Suppressor macrophage treated with lipopolysaccharide for 4 hours (primary cell): ENCODE measurements at regions not wholly inside any gene's neighbourhood (a gene's known extent, or its start where the extent isn't known, plus 50 kb on each side); places are given as distances from the start of the nearest gene placed in this dataset.
"Not testable (repeated sequence)": the region's sequence is repeated elsewhere in the genome, so short reads cannot be mapped to it uniquely, and the experiment has no call there.

Source experiments
- DNase-seq: peaks from one replicate; pipeline ENCODE4 v3.0.0-alpha.2; 2020

- no peak for DNase-seq
These were observed 534.0 kb upstream of the API5 start for GRCh38 chr11:42777776-42778175.

DNA sequence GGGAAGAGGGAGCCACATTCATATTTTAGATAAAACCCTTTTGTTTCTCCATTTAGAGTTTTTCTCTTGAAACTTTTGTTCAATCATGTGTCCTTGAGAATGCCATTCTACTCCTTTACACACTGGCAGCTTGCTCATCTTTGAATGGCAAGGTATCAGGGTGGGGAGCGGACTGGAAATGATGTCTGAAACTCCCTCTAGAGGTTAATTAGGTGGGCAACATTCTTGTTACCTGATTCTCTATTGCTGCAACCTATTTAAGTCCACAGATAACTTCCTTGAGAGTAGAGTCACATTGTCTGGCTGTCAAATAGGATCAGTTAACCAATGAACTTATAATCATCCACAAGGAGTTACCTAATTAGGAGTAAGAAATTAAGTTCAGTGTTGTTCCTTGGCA lies 533.6 kb upstream of the API5 start:
- no peak for DNase-seq

DNA sequence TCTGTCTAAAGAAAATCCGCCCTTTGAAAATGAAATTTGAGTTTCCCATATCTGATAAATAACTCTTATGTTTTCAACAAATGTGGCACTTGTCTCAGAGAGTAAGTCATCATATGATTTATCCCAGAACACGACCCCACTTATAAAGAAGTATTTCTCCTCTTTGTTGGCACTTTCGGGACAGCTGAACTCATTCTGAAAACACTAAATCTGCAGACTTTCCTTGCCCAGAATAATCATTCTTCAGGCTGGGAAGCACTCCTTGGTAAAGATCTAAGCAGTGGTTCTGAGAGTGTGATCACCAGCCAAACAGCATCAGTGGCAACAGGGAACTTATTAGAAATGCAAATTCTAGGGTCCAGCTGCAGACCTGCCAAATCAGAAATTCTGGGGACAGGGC lies 532.2 kb upstream of the API5 start:
- no peak for DNase-seq

DNA sequence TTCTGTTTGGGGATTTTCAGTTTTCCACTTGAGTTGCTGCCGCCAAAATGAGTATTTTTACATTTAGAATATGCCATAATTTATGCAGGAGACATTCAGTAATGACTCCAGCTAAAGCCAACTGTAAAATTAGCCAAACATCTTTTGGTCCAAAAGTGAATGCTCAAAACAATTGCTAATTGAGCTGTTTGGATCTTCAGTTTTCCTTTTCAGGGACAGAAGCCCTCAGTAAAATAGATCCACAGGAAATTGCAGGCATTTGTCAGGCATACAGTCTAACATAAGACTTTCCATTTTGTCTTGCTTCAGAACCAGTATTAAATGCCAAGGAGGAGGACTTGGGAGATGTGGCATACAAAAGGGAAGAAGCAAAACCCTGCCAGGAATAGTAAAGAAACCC lies 524.8 kb upstream of the API5 start:
- DNase-seq = no peak

DNA sequence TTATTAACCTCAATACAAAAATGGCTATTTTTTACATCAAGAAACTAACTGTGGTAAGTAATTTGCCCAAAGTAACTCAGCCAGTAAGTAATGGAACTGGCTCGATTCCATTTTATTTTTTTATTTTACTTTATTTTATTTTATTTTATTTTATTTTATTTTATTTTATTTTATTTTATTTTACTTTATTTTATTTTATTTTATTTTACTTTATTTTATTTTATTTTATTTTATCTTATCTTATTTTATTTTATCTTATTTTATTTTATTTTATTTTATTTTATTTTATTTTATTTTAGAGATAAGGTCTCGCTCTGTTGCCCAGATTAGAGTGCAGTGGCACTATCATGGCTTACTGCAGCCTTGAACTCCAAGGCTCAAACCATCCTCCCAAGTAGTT lies 516.3 kb upstream of the API5 start:
- not testable (repeated sequence) for DNase-seq

GRCh38 chr11:42800041-42800440 lies 511.8 kb upstream of the API5 start:
- DNase-seq = no peak

DNA sequence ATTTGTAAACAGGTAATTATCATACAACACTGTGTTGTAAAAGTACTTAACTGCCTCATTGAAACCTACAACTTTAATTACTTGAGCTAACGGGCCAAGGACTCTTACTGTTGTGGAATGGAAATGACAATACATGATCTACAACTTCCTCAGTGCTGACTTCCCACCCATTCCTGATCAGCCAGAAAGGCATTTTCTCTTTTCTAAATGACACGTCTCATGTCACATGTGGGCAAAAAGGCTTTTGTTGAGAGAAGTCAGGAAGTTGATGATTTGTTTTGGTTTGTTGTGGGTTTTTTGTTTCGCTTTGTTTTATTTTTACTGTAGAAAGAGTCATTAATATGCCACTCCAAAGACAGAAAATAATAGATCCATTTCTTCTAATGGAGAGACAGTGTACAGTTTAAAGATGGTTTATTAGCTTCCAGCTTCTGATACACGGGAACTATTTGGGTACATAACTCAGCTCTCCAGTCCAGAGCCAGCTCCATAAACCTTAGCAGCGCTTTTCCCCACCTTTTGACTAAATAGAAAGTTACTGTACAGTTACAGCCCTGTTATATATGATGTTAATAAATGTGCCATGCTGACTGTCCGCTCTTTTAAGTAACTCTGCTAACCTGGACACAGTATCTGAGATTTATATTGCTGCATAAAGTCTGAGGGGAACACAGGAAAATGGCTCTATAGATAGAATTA lies 509.4 kb upstream of the API5 start:
- DNase-seq = no peak

DNA sequence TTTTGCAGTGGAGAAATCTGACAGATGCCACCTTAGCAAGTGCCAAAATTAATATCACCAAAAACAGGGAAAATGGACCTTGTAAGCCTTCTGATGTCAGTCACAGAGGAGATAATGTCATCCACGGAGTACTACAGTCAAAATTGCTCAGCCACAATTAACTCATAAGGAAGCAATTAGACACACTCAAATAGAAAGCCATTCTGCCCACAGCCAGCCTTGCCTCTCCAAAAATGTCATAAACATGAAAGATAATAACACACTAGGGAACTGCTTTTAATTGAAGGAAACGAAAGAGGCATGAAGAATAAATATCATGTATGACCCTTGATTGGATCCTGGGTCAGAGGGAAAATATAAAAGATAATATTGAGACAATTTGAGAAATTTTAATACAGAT lies 505.6 kb upstream of the API5 start:
- no peak for DNase-seq

DNA sequence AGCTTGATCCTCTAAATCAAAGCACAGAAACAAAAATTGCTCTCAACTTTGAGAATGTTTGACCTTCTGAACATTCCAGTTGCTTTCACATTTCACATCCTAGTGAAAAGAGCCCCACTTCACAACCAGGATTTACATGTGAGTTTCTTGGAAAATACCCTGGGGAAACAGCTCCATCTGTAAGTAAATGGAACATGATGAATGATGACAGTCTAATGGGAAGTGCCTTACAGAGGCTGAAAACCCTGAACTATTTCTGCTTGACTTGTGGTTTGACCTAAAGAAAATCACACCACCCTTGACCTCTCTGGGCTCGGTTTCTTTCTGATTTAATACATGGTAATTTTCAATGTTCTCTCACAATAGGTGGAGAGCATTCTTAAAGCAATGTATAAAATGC lies 499.4 kb upstream of the API5 start:
- DNase-seq = no peak

- no peak for DNase-seq
These were observed 498.8 kb upstream of the API5 start for GRCh38 chr11:42812960-42813359.

- DNase-seq = no peak
These were observed 495.3 kb upstream of the API5 start for GRCh38 chr11:42816471-42816870.

- DNase-seq = no peak
These were observed 492.7 kb upstream of the API5 start for GRCh38 chr11:42819126-42819525.

DNA sequence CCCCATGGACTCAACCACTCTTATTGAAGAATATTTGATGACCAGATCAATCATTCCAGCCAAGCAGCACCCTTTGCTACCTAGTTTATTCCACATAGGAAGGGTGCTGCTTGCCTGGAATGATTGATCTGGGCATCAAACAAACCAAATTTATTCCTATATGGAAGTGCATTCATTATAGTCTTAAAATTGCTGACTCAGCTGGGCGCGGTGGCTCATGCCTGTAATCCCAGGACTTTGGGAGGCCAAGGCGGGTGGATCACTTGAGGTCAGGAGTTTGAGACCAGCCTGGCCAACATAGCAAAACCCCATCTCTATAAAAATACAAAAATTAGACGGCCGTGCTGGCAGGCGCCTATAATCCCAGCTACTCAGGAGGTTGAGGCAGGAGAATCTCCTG lies 489.6 kb upstream of the API5 start:
- not testable (repeated sequence) for DNase-seq

DNA sequence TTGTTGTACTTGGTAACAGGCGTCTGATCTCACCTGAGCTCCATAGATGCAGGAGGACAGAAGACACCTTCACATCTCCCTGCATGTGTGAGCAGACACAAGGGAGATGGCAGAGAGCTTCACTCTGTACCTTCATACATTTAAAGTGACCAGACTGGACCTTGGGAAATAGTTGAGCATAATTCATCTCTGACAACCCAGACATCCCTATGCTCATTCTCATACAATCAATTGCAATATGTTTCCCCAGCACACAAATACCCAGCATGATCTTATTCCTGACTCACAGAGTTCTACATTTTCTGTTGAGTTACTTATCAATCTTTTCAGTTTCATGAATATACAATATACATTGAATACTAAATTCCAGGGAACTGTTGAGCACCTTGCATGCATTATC lies 488.2 kb upstream of the API5 start:
- no peak for DNase-seq

GRCh38 chr11:42824067-42824466 lies 487.7 kb upstream of the API5 start:
- no peak for DNase-seq

GRCh38 chr11:42825598-42825997 lies 486.2 kb upstream of the API5 start:
- DNase-seq = no peak

DNA sequence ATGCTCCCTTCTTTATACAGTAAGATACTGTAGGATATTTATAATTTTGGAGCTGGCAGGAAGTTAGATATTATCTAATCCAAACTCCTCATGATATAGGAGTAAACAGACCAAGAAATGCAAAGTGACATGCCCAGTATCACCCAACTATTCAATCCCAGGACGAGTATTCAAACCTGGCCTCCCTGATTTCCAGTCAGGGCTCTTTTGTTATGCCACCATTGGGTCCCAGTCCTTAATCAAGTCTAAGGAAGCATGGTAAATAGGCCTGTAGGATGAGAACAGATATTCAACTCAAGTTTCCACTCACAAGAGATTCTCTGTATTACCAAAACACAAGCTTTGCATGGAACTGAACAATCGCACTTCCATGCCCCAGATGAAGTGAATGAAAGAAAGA lies 484.0 kb upstream of the API5 start:
- no peak for DNase-seq

DNA sequence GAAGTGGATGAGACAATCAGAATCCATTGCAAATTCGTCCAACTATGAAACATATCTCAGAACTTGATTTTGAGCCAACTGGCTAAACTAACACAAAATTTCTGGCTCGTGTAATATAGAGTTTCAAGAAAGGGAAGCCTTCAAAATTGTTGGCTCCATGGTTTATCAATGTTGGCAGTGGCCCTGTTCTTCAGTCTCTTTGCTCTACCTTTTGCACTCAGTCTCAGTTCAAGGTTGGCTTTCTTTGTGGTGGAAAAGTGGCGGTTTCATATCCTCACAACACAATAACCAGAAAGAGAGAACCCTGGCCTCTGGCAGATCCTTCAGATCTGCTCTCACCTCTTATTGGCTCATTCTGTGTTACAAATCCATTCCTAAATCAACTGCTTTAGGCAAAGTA lies 473.8 kb upstream of the API5 start:
- DNase-seq = no peak

- DNase-seq = no peak
These were observed 471.5 kb upstream of the API5 start for GRCh38 chr11:42840176-42840829.

GRCh38 chr11:42840860-42841259 lies 470.9 kb upstream of the API5 start:
- DNase-seq = no peak

- no peak for DNase-seq
These were observed 470.2 kb upstream of the API5 start for GRCh38 chr11:42841556-42841955.

DNA sequence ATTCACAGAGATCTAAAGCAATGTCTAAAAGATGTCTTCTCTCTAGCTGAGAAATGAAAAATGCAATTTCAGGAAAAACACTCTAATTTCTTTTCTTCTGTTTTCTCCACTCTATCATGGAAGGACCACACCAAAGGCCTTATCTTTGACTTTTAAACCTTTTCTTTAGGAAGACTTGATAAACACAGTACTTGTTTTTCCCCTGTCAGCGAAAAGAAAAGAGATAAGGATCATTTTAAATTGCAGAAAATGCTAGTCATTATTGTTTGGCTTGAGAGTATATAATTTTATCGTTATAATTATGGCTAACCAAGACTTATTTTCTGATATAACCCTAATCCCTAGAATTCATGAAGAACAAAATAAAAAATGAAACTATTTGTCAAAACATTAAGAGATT lies 462.4 kb upstream of the API5 start:
- DNase-seq = no peak

GRCh38 chr11:42857344-42857743 lies 454.5 kb upstream of the API5 start:
- DNase-seq = no peak

DNA sequence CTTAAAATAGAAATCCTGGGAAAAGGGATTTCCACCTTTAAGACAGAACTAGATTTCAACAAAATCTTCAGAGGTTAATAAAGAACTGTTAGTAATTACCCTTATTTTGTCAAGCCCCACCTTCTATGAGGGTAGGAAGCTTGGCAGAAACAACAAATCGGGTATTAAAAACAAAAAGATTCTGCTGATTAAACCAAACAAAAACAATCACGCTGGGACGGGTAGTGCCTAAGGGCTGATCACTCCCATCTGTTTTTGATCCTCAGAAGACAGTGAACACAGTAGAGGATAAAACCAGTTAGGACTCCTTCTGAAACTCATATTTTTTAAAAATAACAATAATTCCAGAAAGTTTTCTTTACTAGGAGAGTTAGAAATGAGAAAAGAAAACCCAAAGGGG lies 441.3 kb upstream of the API5 start:
- no peak for DNase-seq

DNA sequence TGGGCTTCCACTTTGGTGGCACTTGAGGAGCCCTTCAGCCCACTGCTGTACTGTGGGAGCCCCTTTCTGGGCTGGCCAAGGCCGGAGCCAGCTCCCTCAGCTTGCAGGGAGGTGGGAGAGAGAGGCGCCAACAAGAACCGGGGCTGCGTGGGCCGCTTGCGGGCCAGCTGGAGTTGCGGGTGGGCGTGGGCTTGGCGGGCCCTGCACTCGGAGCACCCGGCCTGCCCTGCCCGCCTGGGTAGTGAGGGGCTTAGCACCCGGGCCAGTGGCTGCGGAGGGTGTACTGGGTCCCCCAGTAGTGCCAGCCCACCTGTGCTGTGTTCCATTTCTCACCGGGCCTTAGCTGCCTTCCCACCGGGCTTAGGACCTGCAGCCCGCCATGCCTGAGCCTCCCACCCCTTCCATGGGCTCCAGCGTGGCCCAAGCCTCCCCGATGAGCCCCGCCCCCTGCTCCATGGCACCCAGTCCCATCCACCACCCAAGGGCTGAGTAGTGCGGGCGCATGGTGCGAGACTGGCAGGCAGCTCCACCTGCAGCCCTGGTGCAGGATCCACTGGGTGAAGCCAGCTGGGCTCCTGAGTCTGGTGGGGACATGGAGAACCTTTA lies 437.9 kb upstream of the API5 start:
- DNase-seq = not testable (repeated sequence)
